MM.1S (cell line): ENCODE measurements at regions not wholly inside any gene's neighbourhood (a gene's known extent, or its start where the extent isn't known, plus 50 kb on each side); places are given as distances from the start of the nearest gene placed in this dataset.

Source experiments
- DNase-seq: peaks from one replicate; pipeline ENCODE4 v3.0.0-alpha.2; 2015
- H2AFZ ChIP-seq: fragments of 300-600 bp; sonication (generic); 2 replicates; pipeline ENCODE4 v1.6.0; 2016; ENCODE audit warnings: antibody characterized with exemption, low read length
- H3F3A ChIP-seq: fragments of 300-600 bp; sonication (generic); 2 replicates; pipeline ENCODE4 v1.6.1; 2016; ENCODE audit warnings: mild to moderate bottlenecking, antibody characterized with exemption, low read length, moderate library complexity, mixed read lengths; ENCODE audit not compliant: insufficient read depth
- H3K27ac ChIP-seq: fragments of 300-600 bp; sonication (generic); 2 replicates; pipeline ENCODE4 v1.5.1; 2016; ENCODE audit warnings: mild to moderate bottlenecking, low read length
- H3K27me3 ChIP-seq: fragments of 300-600 bp; sonication (generic); replicated peaks from 2 replicates; pipeline ENCODE4 v1.6.0; 2016; ENCODE audit warnings: low read length; ENCODE audit not compliant: insufficient read depth
- H3K36me3 ChIP-seq: fragments of 300-600 bp; sonication (generic); replicated peaks from 2 replicates; pipeline ENCODE4 v1.6.1; 2016; ENCODE audit warnings: mild to moderate bottlenecking, low read length, mixed read lengths; ENCODE audit not compliant: insufficient read depth
- H3K4me1 ChIP-seq: fragments of 300-600 bp; sonication (generic); 2 replicates; pipeline ENCODE4 v1.6.1; 2016; ENCODE audit warnings: low read length, mixed read lengths
- H3K4me2 ChIP-seq: fragments of 300-600 bp; sonication (generic); 2 replicates; pipeline ENCODE4 v1.6.0; 2016; ENCODE audit warnings: low read depth, low read length
- H3K4me3 ChIP-seq: fragments of 300-600 bp; sonication (generic); 2 replicates; pipeline ENCODE4 v1.5.1; 2016; ENCODE audit warnings: low read length, mixed read lengths
- H3K79me2 ChIP-seq: fragments of 300-600 bp; sonication (generic); 2 replicates; pipeline ENCODE4 v1.6.1; 2016; ENCODE audit warnings: mixed run types, low read length, mixed read lengths
- H3K9ac ChIP-seq: fragments of 300-600 bp; sonication (generic); 2 replicates; pipeline ENCODE4 v1.6.1; 2016; ENCODE audit warnings: low read length, mixed read lengths
- H3K9me2 ChIP-seq: fragments of 300-600 bp; sonication (generic); replicated peaks from 2 replicates; pipeline ENCODE4 v1.6.1; 2016; ENCODE audit warnings: mild to moderate bottlenecking, low read length, mixed read lengths; ENCODE audit not compliant: insufficient read depth
- H3K9me3 ChIP-seq: fragments of 300-600 bp; sonication (generic); replicated peaks from 2 replicates; pipeline ENCODE4 v1.6.1; 2016; ENCODE audit warnings: mild to moderate bottlenecking, low read length, mixed read lengths; ENCODE audit not compliant: insufficient read depth
- H4K20me1 ChIP-seq: fragments of 300-600 bp; sonication (generic); 2 replicates; pipeline ENCODE4 v1.6.1; 2016; ENCODE audit warnings: mild to moderate bottlenecking, low read length, moderate library complexity, mixed read lengths; ENCODE audit not compliant: insufficient read depth
- EZH2 ChIP-seq: fragments of 300-600 bp; sonication (generic); optimal IDR thresholded peaks from 2 replicates; pipeline ENCODE3; 2017; ENCODE audit warnings: low read depth, mild to moderate bottlenecking, antibody characterized with exemption, low read length, mixed read lengths
- EZH2phosphoT487 ChIP-seq: fragments of 300-600 bp; sonication (generic); IDR thresholded peaks from 2 replicates; pipeline ENCODE4 v1.6.1; 2018; ENCODE audit warnings: antibody characterized with exemption, low read length
- TF ChIP-seq, protein P1 (sequence below): fragments of 300-600 bp; sonication (generic); IDR thresholded peaks from 2 replicates; pipeline ENCODE4 v1.5.1; 2016; ENCODE audit warnings: antibody characterized with exemption, low read length, mixed read lengths

DNA sequence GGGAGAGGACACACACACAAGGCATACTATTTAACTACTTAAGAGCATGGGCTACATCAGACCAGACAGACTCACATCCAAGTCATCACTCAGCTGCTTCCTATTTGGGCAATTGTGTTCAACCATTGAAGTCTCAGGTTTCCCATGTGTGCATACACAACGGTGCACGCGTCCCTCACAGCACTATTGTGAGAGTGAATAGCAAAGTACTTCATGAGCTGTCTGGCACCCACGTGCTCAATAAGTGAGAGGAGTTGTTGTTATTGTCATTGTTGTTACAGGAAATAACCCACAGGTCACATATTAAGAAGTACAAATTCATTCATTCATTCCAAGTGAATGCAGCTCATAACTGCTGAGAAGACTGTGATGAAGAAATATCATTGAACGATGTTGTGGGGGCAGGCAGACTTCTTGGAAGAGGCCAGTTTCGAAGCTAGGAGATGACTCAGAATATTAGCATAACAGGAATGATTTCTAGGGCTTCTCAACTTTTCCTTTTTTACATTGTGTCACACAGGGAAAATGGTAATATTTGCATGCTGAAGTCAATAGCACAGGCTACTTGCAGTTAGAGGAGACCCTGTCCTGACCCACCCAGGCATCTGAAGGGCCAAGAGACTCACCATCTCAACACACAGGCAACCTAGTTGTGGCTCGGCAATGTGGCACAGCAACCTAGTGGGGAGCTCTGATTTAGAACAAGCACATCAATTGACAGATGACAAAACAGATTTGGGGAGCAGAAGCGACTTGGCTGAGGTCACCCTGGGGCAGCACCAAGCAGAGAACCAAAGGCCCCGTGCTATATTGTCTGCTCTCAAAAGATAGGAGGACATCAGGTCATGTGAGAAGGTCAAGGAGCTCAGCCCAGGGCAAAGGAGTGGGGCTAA, 606.0 kb downstream of the BUD13 start:
- Histone ChIP-seq H2AFZ (no peak overlapping the region), H3K9me3 (no peaks in the 10 kb centered on the region), H3K4me3 (no peak overlapping the region), H3K27ac (no peak overlapping the region), H3K4me1 (no peaks in the 10 kb centered on the region), H3K27me3 (no peaks in the 10 kb centered on the region), H3K9me2 (no peaks in the 10 kb centered on the region), H3K4me2 (no peak overlapping the region), H3K36me3 (no peaks in the 10 kb centered on the region), H3F3A (no peaks in the 10 kb centered on the region), H3K9ac (no peak overlapping the region), H3K79me2 (no peaks in the 10 kb centered on the region), H4K20me1 (no peaks in the 10 kb centered on the region)
- DNase-seq = no peak
- TF ChIP-seq EZH2phosphoT487 (no peak), EZH2 (no peak)
- TF ChIP-seq, protein P1, sequence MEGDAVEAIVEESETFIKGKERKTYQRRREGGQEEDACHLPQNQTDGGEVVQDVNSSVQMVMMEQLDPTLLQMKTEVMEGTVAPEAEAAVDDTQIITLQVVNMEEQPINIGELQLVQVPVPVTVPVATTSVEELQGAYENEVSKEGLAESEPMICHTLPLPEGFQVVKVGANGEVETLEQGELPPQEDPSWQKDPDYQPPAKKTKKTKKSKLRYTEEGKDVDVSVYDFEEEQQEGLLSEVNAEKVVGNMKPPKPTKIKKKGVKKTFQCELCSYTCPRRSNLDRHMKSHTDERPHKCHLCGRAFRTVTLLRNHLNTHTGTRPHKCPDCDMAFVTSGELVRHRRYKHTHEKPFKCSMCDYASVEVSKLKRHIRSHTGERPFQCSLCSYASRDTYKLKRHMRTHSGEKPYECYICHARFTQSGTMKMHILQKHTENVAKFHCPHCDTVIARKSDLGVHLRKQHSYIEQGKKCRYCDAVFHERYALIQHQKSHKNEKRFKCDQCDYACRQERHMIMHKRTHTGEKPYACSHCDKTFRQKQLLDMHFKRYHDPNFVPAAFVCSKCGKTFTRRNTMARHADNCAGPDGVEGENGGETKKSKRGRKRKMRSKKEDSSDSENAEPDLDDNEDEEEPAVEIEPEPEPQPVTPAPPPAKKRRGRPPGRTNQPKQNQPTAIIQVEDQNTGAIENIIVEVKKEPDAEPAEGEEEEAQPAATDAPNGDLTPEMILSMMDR = no peak

DNA sequence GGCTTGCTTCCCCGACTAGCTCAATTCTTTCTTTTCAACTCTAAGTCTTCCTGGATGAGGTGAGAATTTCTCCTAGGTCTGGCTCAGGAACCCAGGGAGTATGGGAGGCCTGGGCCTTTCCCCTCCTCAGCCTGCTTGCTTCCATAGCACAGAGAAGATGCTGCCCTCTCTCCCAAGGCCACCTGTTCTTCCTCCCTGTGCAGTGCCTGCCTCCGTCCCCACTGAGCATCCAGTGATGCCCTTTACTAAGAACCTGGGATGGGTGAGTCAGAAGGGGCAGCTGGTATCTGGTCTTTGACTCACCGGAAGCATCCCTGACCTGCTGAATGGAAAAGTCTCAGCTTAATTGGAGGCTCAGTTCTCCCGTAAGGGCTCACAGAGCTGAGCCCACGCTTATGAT, 607.9 kb downstream of the BUD13 start:
- no peaks in the 10 kb centered on the region; the same call in 1 of the 2 replicates for H3K9me2 ChIP-seq
- H2AFZ ChIP-seq = no peak overlapping the region
- no peaks in the 10 kb centered on the region for H3F3A ChIP-seq
- H3K36me3 ChIP-seq = no peaks in the 10 kb centered on the region
- H3K9me3 ChIP-seq = no peaks in the 10 kb centered on the region
- no peak overlapping the region for H3K4me2 ChIP-seq
- H3K27ac ChIP-seq = no peak overlapping the region
- DNase-seq = no peak
- H4K20me1 ChIP-seq = no peaks in the 10 kb centered on the region
- no peak overlapping the region for H3K4me3 ChIP-seq
- H3K9ac ChIP-seq = no peak overlapping the region
- no peaks in the 10 kb centered on the region for H3K27me3 ChIP-seq
- H3K4me1 ChIP-seq = no peaks in the 10 kb centered on the region
- H3K79me2 ChIP-seq = no peaks in the 10 kb centered on the region
- TF ChIP-seq EZH2phosphoT487 (no peak), EZH2 (no peak)
- TF ChIP-seq, protein P1 = no peak

DNA sequence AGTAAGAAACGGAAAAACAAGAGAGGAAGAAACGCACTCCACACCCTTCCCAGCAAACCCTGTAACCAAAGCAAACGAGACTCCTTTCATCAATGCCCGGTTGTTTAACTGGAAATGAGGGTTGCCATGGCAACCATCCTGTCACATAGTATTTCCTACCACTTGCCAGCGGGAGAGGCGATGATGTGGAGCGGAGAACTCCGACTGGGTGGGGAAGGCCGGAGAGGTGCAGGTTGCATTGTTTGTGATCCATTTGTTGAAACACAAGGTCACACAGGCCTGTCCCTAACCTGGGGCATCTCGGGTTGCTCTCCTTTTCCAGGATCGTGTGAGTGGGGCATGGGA, 609.9 kb downstream of the BUD13 start:
- no peak overlapping the region for H3K4me2 ChIP-seq
- no peaks in the 10 kb centered on the region for H3F3A ChIP-seq
- H3K4me1 ChIP-seq = no peaks in the 10 kb centered on the region
- no peaks in the 10 kb centered on the region for H4K20me1 ChIP-seq
- H3K27me3 ChIP-seq = no peaks in the 10 kb centered on the region
- no peak overlapping the region for H3K4me3 ChIP-seq
- H3K79me2 ChIP-seq = no peaks in the 10 kb centered on the region
- TF ChIP-seq EZH2phosphoT487 (no peak), EZH2 (no peak)
- TF ChIP-seq, protein P1 = no peak
- DNase-seq = no peak
- no peaks in the 10 kb centered on the region for H3K9me3 ChIP-seq
- no peaks in the 10 kb centered on the region; the same call in 1 of the 2 replicates for H3K9me2 ChIP-seq
- H3K27ac ChIP-seq = no peak overlapping the region
- no peak overlapping the region for H3K9ac ChIP-seq
- no peaks in the 10 kb centered on the region for H3K36me3 ChIP-seq
- no peak overlapping the region for H2AFZ ChIP-seq
